ENCODE measurements at regions not wholly inside any gene's neighbourhood (a gene's known extent, or its start where the extent isn't known, plus 50 kb on each side); places are given as distances from the start of the nearest gene placed in this dataset.
A peak's percentile ranks its signal among the peaks of the same experiment; 100 is the strongest.

DNA sequence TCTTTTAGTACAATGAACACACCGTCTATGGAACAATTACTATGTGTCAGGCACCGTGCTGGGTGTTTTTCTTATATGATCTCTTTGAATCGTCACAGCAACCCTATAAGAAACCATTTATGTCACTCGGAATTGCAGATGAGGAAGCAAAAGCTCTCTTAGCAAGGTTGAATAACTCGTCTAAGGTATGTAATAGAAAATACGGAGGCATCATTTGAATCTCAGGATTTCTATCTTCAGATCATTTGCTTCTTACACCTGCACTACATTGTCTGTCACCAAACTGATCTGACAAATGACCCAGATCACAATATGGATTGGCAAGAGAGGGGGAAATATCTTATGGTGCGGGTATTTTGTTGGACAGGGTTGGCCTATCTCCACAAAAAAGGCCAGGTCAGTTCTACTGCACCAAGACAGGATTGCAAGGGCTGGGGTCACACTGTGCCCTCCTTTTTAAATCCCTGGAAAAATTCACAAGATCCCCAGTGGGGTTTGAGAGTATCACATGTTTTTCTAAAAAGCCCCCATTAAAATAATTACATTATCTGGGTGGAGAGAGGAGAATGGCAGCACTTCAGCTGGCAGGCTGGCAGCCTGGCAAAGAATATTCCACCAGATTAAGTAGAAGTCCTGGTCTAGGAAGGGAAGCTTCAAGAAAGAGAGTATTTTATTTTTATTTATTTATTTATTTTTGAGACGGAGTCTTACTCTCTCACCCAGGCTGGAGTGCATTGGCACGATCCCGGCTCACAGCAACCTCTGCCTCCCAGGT, 110.7 kb upstream of the CLMP start:
- H3K27me3 ChIP-seq (ENCODE audit: control insufficient read depth, insufficient read depth, low read length), result peaks cover 8% of the 10 kb centered on the region; the same call in 1 of the 2 replicates
- H3K36me3 ChIP-seq (ENCODE audit: control insufficient read depth, insufficient read depth, low read length), result no peaks in the 10 kb centered on the region
- no peak overlapping the region for H3K27ac ChIP-seq (ENCODE audit: low read length)
- DNase-seq (ENCODE audit: low read depth, low spot score), result no peak
- H3K4me3 ChIP-seq (ENCODE audit: low read length), result no peak overlapping the region
- no peaks in the 10 kb centered on the region for H3K9me3 ChIP-seq (ENCODE audit: control insufficient read depth, insufficient read depth, low read length)
- H3K4me1 ChIP-seq (ENCODE audit: control insufficient read depth, insufficient read depth, low read length), result peaks cover 4% of the 10 kb centered on the region
- WGBS (ENCODE audit: insufficient coverage, insufficient read length), result no CpG with 5 or more reads among the region's 10 CpGs

GRCh38 chr11:123304828-123305466, 109.9 kb upstream of the CLMP start:
- Histone ChIP-seq H3K9me3 (ENCODE audit: control insufficient read depth, insufficient read depth, low read length) (no peaks in the 10 kb centered on the region), H3K27me3 (ENCODE audit: control insufficient read depth, insufficient read depth, low read length) (peaks cover 8% of the 10 kb centered on the region; the same call in 1 of the 2 replicates), H3K4me3 (ENCODE audit: low read length) (no peak overlapping the region), H3K4me1 (ENCODE audit: control insufficient read depth, insufficient read depth, low read length) (peaks cover 4% of the 10 kb centered on the region), H3K36me3 (ENCODE audit: control insufficient read depth, insufficient read depth, low read length) (no peaks in the 10 kb centered on the region), H3K27ac (ENCODE audit: low read length) (no peak overlapping the region)
- no peak for DNase-seq (ENCODE audit: low read depth, low spot score)
- WGBS (ENCODE audit: insufficient coverage, insufficient read length), result no CpG with 5 or more reads among the region's 8 CpGs

DNA sequence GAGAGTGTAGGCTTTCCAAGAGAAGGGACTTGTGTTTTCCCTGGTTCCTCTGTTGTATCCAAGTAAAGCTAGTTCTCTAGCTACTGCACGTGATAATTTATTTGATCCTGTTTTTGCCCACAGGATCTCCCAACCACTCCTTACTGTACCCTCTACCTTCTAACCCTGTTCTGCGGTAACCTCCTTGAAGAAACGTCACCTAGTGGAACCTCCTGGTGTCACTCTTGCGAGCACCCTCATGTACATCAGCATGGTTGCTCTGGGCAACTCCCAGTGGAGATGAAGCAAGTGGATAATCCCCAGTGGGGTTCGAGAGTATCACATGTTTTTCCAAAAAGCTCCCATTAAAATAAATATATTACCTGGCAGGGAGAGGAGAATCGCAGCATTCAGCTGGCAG, 108.9 kb upstream of the CLMP start:
- DNase-seq (ENCODE audit: low read depth, low spot score), result no peak
- Histone ChIP-seq H3K27ac (ENCODE audit: low read length) (no peak overlapping the region), H3K27me3 (ENCODE audit: control insufficient read depth, insufficient read depth, low read length) (peaks cover 8% of the 10 kb centered on the region; the same call in 1 of the 2 replicates), H3K4me3 (ENCODE audit: low read length) (no peak overlapping the region), H3K36me3 (ENCODE audit: control insufficient read depth, insufficient read depth, low read length) (no peaks in the 10 kb centered on the region), H3K4me1 (ENCODE audit: control insufficient read depth, insufficient read depth, low read length) (peaks cover 2% of the 10 kb centered on the region), H3K9me3 (ENCODE audit: control insufficient read depth, insufficient read depth, low read length) (no peaks in the 10 kb centered on the region)
- WGBS (ENCODE audit: insufficient coverage, insufficient read length), result no CpG with 5 or more reads among the region's 6 CpGs

DNA sequence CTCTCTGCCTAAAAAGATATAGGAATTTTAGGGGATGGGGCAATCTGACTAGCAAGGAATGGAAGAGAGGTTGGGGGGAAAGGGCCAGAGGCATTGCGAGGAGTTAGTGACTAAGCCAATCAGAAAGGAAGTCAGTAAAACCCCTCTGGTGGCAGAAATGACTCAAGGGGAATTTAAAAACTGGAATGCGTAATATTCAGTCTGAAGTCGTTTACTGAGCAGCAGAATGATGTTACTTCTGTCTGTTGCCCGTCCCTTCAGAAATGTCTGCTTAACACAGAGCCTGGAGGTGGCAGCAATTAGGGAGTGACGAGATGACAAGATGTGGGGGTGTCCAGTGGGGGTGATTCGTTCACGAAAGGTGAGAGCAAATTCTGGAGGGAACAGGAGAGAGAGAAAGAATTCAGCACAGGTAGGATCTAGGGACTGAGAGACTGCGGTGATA, 107.7 kb upstream of the CLMP start:
- DNase-seq (ENCODE audit: low read depth, low spot score), result no peak
- Histone ChIP-seq H3K27me3 (ENCODE audit: control insufficient read depth, insufficient read depth, low read length) (peaks cover 8% of the 10 kb centered on the region; the same call in 1 of the 2 replicates), H3K27ac (ENCODE audit: low read length) (no peak overlapping the region), H3K36me3 (ENCODE audit: control insufficient read depth, insufficient read depth, low read length) (no peaks in the 10 kb centered on the region), H3K9me3 (ENCODE audit: control insufficient read depth, insufficient read depth, low read length) (no peaks in the 10 kb centered on the region), H3K4me3 (ENCODE audit: low read length) (no peak overlapping the region), H3K4me1 (ENCODE audit: control insufficient read depth, insufficient read depth, low read length) (peaks cover 2% of the 10 kb centered on the region)
- WGBS (ENCODE audit: insufficient coverage, insufficient read length), result no CpG with 5 or more reads among the region's 8 CpGs

GRCh38 chr11:123301696-123302400, 106.8 kb upstream of the CLMP start:
- Histone ChIP-seq H3K9me3 (ENCODE audit: control insufficient read depth, insufficient read depth, low read length) (no peaks in the 10 kb centered on the region), H3K36me3 (ENCODE audit: control insufficient read depth, insufficient read depth, low read length) (no peaks in the 10 kb centered on the region), H3K27me3 (ENCODE audit: control insufficient read depth, insufficient read depth, low read length) (peaks cover 8% of the 10 kb centered on the region; the same call in 1 of the 2 replicates), H3K27ac (ENCODE audit: low read length) (no peak overlapping the region), H3K4me1 (ENCODE audit: control insufficient read depth, insufficient read depth, low read length) (peaks cover 2% of the 10 kb centered on the region), H3K4me3 (ENCODE audit: low read length) (peak overlapping the region; percentile 23; the same call in 1 of the 2 replicates)
- no CpG with 5 or more reads among the region's 56 CpGs for WGBS (ENCODE audit: insufficient coverage, insufficient read length)
- no peak for DNase-seq (ENCODE audit: low read depth, low spot score)

DNA sequence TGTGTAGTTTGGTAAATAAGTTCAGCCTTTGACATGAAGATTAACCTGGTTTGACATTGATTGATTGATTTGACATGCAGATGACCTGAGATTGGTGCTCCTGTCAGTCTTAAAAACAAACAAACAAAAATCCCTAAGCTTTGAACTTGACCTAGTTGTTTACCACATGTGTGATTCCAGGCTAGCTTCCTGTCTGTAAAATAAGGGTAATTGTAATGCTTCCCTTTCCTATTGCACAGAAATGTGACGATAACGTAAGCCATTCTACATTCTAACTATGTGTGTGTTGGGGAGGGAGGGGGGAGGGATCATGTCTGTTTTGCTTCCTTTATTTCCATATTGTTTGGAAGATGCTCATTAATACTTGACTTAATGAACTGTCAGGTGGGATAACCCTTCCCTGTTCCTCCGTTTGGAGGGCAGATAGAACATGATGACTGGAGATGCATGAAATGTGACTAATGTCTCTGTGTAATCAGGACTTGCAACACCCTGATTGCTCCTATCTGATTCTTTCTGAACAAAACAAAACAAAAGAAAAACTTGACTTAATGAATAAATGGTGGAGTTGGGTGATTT, 106.1 kb upstream of the CLMP start:
- DNase-seq (ENCODE audit: low read depth, low spot score), result no peak
- Histone ChIP-seq H3K36me3 (ENCODE audit: control insufficient read depth, insufficient read depth, low read length) (no peaks in the 10 kb centered on the region), H3K4me1 (ENCODE audit: control insufficient read depth, insufficient read depth, low read length) (peaks cover 2% of the 10 kb centered on the region), H3K27me3 (ENCODE audit: control insufficient read depth, insufficient read depth, low read length) (peaks cover 8% of the 10 kb centered on the region; the same call in 1 of the 2 replicates), H3K9me3 (ENCODE audit: control insufficient read depth, insufficient read depth, low read length) (no peaks in the 10 kb centered on the region), H3K27ac (ENCODE audit: low read length) (no peak overlapping the region), H3K4me3 (ENCODE audit: low read length) (no peak overlapping the region)
- no CpG with 5 or more reads among the region's 3 CpGs for WGBS (ENCODE audit: insufficient coverage, insufficient read length)

DNA sequence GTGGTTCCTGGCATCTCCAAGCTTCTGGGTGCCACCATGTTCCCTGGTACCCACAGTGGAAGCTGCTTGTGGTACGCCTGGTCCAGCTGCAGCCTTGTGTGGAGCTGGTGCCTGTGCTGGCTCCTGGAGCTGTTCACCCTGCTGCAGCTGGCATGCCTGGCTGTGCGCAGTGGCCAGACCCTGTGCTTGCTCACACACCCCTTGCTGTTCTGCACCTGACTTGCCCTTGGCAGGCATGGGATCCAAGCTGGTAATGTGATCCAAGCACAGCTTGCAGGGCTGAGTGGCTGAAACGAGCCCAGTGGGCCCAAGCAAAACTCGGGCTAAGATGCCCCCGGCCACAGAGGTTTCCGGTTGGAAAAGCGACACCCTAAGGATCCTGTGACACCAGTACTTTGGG, 104.7 kb upstream of the CLMP start:
- no peak for DNase-seq (ENCODE audit: low read depth, low spot score)
- WGBS (ENCODE audit: insufficient coverage, insufficient read length), result no CpG with 5 or more reads among the region's 7 CpGs
- Histone ChIP-seq H3K4me3 (ENCODE audit: low read length) (no peak overlapping the region), H3K27ac (ENCODE audit: low read length) (no peak overlapping the region), H3K4me1 (ENCODE audit: control insufficient read depth, insufficient read depth, low read length) (peaks cover 2% of the 10 kb centered on the region), H3K9me3 (ENCODE audit: control insufficient read depth, insufficient read depth, low read length) (no peaks in the 10 kb centered on the region), H3K36me3 (ENCODE audit: control insufficient read depth, insufficient read depth, low read length) (no peaks in the 10 kb centered on the region), H3K27me3 (ENCODE audit: control insufficient read depth, insufficient read depth, low read length) (peaks cover 8% of the 10 kb centered on the region; the same call in 1 of the 2 replicates)

GRCh38 chr11:123298488-123299447, 103.7 kb upstream of the CLMP start:
- Histone ChIP-seq H3K27ac (ENCODE audit: low read length) (no peak overlapping the region), H3K4me3 (ENCODE audit: low read length) (no peak overlapping the region), H3K9me3 (ENCODE audit: control insufficient read depth, insufficient read depth, low read length) (no peaks in the 10 kb centered on the region), H3K4me1 (ENCODE audit: control insufficient read depth, insufficient read depth, low read length) (peaks cover 2% of the 10 kb centered on the region), H3K27me3 (ENCODE audit: control insufficient read depth, insufficient read depth, low read length) (peaks cover 7% of the 10 kb centered on the region; the same call in 1 of the 2 replicates), H3K36me3 (ENCODE audit: control insufficient read depth, insufficient read depth, low read length) (no peaks in the 10 kb centered on the region)
- WGBS (ENCODE audit: insufficient coverage, insufficient read length), result no CpG with 5 or more reads among the region's 16 CpGs
- no peak for DNase-seq (ENCODE audit: low read depth, low spot score)

DNA sequence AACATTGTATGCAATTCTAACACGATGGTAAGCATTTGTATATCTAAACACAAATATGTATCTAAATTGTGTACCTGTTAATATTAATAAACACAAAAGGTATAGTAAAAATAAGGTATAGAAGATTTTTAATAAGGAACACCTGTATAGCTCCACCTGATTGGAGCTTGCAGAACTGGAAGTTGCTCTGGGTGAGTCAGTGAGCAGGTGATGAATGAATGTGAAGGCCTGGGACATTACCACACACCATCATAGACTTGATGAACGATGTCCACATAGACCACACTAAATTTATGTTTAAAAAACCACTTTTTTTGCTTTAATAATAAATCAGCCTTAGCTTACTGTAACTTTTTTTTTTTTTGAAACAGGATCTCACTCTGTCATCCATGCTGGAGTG, 97.6 kb upstream of the CLMP start:
- no CpG with 5 or more reads among the region's 2 CpGs for WGBS (ENCODE audit: insufficient coverage, insufficient read length)
- Histone ChIP-seq H3K27ac (ENCODE audit: low read length) (no peak overlapping the region), H3K36me3 (ENCODE audit: control insufficient read depth, insufficient read depth, low read length) (no peaks in the 10 kb centered on the region), H3K9me3 (ENCODE audit: control insufficient read depth, insufficient read depth, low read length) (no peaks in the 10 kb centered on the region), H3K27me3 (ENCODE audit: control insufficient read depth, insufficient read depth, low read length) (no peaks in the 10 kb centered on the region), H3K4me3 (ENCODE audit: low read length) (no peak overlapping the region), H3K4me1 (ENCODE audit: control insufficient read depth, insufficient read depth, low read length) (no peaks in the 10 kb centered on the region)
- no peak for DNase-seq (ENCODE audit: low read depth, low spot score)

All from iPS DF 6.9 (cell line).